Omental fat pad (tissue), 3 donors: ENCODE measurements at regions not wholly inside any gene's neighbourhood (a gene's known extent, or its start where the extent isn't known, plus 50 kb on each side); places are given as distances from the start of the nearest gene placed in this dataset.

ENCODE experiments used
- ATAC-seq: fragments of 150-250 bp; one replicate; pipeline ENCODE4 v1.9.1; 2016; ENCODE audit warnings: mild to moderate bottlenecking, moderate library complexity; ENCODE audit not compliant: low FRiP score
- DNase-seq: peaks from one replicate; pipeline ENCODE4 v3.0.0-alpha.2; 2019; ENCODE audit warnings: low spot score
- TF ChIP-seq, protein P1 (sequence below), 3 donors: fragments of 450-650 bp; IDR thresholded peaks; one replicate each; pipeline ENCODE4 v1.5.1; 2016 to 2017; ENCODE audit warnings: antibody characterized with exemption in 3 of 3, mild to moderate bottlenecking in 3 of 3, moderate library complexity in 2 of 3

DNA sequence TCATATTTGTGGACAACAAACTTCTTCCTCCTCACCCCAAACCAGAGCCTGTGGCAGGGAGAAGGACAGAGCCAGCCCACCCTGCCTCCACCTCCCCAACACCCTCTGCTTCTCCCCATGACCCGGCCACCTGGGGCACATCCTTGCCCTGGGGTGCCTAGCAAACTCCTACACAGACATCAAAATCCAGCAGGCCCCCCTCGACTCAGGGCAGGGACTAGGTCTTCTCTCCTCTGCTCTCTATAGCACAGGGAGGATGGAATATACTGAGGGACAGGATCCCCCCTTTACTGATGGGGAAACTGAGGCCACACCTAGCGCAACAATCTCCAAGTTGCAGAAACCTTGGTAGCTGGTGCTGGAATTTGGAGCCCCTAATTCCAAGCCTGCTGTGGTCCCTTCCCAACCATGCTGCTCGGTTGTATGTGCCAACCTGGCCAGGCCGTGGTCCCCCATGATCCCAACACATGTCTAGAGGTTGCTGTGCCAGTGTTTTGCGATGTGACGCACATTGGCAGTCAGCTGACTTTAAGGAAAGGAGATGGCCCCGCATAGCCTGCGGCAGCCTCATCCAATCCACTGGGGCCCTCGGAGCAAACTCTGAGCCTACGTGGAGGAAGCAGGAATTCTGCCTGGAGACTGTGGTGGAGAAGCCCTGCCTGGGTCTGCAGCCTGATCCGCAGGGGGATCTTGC is 53.9 kb upstream of the ADRA2C start:
- ATAC-seq: no peak
- no peak for DNase-seq
- TF ChIP-seq, protein P1, sequence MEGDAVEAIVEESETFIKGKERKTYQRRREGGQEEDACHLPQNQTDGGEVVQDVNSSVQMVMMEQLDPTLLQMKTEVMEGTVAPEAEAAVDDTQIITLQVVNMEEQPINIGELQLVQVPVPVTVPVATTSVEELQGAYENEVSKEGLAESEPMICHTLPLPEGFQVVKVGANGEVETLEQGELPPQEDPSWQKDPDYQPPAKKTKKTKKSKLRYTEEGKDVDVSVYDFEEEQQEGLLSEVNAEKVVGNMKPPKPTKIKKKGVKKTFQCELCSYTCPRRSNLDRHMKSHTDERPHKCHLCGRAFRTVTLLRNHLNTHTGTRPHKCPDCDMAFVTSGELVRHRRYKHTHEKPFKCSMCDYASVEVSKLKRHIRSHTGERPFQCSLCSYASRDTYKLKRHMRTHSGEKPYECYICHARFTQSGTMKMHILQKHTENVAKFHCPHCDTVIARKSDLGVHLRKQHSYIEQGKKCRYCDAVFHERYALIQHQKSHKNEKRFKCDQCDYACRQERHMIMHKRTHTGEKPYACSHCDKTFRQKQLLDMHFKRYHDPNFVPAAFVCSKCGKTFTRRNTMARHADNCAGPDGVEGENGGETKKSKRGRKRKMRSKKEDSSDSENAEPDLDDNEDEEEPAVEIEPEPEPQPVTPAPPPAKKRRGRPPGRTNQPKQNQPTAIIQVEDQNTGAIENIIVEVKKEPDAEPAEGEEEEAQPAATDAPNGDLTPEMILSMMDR (IDR thresholded peaks at IDR 0.05): no peak

DNA sequence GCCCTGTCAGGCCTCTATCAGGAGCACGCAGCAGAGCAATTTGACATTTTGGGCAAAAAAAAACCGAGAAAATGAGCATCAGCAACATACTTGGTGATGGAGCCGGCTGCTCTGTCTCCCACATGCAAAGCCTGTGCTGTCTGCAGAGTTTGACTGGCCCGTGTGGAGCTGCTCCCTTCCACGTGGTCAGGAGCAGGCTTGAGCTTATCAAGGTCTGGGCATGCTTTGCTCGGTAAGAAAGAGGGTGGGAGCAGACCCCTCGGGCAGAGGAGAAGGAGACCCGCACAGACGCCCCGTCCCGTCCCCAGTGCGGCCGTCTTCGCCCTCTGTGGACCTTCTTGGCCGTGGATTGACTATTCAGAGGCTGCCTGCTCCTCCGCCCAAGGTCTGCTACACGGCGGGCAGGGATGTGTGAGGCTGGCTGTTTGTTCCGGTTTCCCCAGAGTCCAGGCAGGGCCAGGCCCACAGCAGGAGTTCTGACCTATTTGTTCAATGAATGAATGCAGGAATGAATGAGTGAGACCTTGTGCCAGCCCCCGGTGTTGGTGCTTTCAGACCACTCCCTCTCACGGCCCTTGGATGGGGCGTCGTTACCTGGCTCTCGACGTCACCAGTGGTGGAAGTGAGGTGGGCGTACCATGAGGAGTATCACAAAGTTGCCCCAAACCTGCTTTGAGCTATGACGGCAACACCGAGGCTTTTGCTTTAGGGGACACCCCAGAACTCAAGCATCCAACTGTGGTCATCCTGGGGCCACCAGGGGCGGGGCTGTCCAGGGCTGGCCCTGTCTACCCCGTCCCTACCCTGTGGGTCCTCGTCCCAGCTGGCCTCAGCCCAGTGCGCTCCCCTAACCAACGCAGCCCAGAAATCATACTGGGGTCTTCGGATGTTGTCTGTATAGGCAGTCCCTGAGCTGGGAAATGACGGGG is 54.7 kb upstream of the ADRA2C start:
- TF ChIP-seq, protein P1 (IDR thresholded peaks at IDR 0.05): no peak
- DNase-seq: no peak
- ATAC-seq: no peak

DNA sequence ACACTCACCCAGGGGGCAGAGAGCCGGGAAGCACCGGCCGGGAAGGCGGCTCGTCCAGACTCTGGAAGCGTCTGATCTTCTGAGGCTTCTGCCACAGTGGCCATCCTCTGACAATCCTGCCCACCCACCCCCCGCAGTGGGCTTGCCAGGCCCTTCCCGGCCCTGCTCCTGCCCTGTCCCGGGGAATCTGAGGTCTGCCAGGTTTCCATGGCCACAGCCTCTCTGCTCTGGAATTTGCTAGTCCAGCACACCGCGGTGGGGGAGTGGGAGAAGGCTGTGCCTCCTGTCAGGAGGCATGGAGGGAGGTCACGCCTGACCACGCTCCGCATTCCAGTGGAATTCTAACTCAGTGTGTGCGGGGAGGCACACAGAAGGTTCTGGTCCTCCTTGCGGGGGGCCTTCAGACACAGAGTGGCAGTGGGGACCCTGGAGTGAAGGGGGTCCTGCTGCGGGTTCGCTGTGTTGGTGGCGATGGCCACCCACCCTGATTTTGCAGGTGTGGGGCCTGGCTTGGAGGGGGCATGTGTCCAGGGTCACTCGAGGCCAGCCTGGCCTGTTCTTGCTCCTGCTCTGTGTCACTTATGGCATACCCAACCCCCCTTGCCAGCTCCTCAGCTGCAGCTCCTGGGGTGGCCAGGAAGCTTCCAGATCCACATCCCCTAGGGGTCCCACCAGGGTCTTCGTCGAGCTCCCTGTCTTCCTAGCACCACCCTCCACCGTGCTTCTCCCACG is 55.6 kb upstream of the ADRA2C start:
- ATAC-seq (no peak), DNase-seq (no peak)
- TF ChIP-seq, protein P1 (IDR thresholded peaks at IDR 0.05): no peak

DNA sequence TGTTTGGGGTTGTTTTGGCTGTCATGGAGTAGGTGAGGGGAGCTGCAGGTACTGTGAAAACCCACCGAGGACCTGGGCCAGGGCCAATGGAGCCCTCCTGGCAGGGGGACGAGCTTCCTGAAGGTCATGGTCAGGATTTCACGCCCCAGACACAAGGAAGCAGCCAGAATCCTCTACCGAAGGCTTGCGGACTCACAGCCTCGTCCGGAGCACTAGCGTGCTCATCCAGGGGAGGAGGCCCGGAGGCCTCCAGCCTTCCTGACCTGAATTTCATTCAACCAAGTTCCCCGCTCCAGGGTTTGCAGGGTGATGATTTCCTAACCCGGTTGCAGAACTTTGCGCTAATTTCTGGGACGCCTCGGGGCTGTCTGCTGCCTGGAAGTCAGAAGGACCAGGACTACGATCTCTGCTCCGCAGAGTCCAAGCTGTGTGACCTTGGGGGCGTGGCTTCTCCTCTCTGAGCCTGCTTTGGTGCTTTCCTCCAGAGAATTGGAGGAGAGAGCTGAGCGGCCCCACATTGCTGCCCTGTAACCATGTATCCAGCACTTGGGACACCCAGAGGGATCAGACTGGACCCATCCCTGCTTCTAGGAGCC is 56.2 kb upstream of the ADRA2C start:
- no peak for ATAC-seq
- TF ChIP-seq, protein P1 (IDR thresholded peaks at IDR 0.05): no peak
- no peak for DNase-seq

DNA sequence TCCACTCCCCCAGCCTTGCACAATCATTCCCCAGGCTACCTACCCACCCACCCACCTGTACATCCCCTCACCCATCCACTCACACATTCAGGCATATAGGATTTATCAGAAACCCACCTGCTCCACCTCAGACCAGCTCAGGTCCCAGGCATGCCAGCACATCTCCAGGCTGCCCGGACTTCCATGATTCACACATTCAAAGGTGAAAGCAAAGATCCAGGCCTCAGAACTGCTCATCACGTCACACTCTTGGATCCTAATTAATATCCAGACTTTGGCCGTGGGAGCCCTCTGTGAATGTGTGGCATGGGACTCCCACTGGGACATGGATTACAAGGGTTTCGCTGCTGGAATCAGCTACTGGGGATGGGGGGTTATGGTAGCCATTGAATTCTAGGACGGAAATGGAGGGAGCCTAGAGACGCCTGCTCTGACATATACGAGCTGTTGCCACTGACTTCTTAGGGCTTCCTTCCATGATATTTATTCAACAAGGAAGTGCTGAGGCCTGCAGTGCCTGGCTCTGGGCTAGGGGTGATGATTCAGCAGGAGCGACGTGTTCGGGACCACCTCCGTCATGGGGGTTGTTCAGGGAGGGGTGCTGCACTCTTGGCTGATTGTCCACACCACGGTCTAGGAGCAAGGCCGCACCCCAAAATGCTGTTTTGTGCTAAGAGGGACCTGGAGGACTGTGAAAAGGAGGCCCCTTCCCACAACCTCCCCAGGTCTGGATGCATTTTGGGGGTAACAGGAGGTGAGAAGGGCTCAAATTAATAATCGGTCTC is 56.9 kb upstream of the ADRA2C start:
- no peak for ATAC-seq

More for the DNA sequence above, 56.9 kb upstream of the ADRA2C start:
- TF ChIP-seq, protein P1 (IDR thresholded peaks at IDR 0.05): no peak
- DNase-seq: no peak
